ENCODE measurements at regions not wholly inside any gene's neighbourhood (a gene's known extent, or its start where the extent isn't known, plus 50 kb on each side); places are given as distances from the start of the nearest gene placed in this dataset.

- H3K27me3 ChIP-seq (replicated peaks; ENCODE audit: insufficient read depth, low read depth, low read length, poor library complexity) = no peaks in the 10 kb centered on the region
- DNase-seq (ENCODE audit: low spot score) = no peak
- no TSS peak for BruUV-seq (replicated peaks)
- intact Hi-C loops (cut with micrococcal nuclease; ENCODE audit: unreplicated experiment) = no loop called here
- H3K4me1 ChIP-seq (ENCODE audit: insufficient read depth, low read length, poor library complexity, severe bottlenecking) = peaks cover 30% of the 10 kb centered on the region
- ChIA-PET POLR2A (ENCODE audit: low non-redundant PET) (no interaction called here), CTCF (no interaction called here)
- no peaks in the 10 kb centered on the region for H3K36me3 ChIP-seq (ENCODE audit: insufficient read depth, low read length, poor library complexity, severe bottlenecking)
- no peak overlapping the region for H3K4me3 ChIP-seq (ENCODE audit: low read depth, low read length, poor library complexity, severe bottlenecking)
- TF ChIP-seq EZH2 (IDR thresholded peaks at IDR 0.05; ENCODE audit: borderline replicate concordance, low read depth, low read length, poor library complexity, severe bottlenecking) (no peak), CTCF (conservative IDR thresholded peaks at IDR 0.05; ENCODE audit: low read depth, low read length) (no peak)
- H3K9me3 ChIP-seq (ENCODE audit: low read depth, low read length, poor library complexity, severe bottlenecking) = no peaks in the 10 kb centered on the region
- no peak overlapping the region for H3K27ac ChIP-seq (ENCODE audit: low read depth, low read length, poor library complexity, severe bottlenecking)
Observed at GRCh38 chr6:140069576-140069975, 695.1 kb upstream of the CITED2 start.

DNA sequence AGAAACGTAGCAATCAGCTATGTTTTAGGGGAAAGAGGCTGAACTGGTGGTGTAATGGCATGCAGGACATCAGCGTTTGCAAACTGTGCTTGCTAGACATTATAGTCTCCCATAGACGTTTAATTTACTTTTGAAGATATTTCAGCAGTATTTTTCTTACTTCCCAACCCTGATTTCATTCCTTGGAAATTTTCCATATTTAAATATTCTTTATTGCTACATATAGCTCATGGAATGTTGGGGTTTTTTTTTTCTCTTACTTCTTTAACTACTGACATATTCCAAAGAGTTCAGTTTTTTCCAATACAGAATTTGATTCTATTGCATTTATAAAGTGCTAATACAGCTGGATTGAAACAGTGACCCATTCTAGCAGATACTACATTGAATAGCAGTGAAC, 694.4 kb upstream of the CITED2 start:
- H3K9me3 ChIP-seq (ENCODE audit: low read depth, low read length, poor library complexity, severe bottlenecking) = no peaks in the 10 kb centered on the region
- CTCF ChIA-PET = no interaction called here
- peaks cover 30% of the 10 kb centered on the region for H3K4me1 ChIP-seq (ENCODE audit: insufficient read depth, low read length, poor library complexity, severe bottlenecking)
- POLR2A ChIA-PET (ENCODE audit: low non-redundant PET) = no interaction called here
- no peak overlapping the region for H3K27ac ChIP-seq (ENCODE audit: low read depth, low read length, poor library complexity, severe bottlenecking)
- TF ChIP-seq EZH2 (IDR thresholded peaks at IDR 0.05; ENCODE audit: borderline replicate concordance, low read depth, low read length, poor library complexity, severe bottlenecking) (no peak), CTCF (conservative IDR thresholded peaks at IDR 0.05; ENCODE audit: low read depth, low read length) (no peak)
- DNase-seq (ENCODE audit: low spot score) = no peak
- BruUV-seq (replicated peaks) = no TSS peak
- H3K4me3 ChIP-seq (ENCODE audit: low read depth, low read length, poor library complexity, severe bottlenecking) = no peak overlapping the region
- no peaks in the 10 kb centered on the region for H3K36me3 ChIP-seq (ENCODE audit: insufficient read depth, low read length, poor library complexity, severe bottlenecking)
- no peaks in the 10 kb centered on the region for H3K27me3 ChIP-seq (replicated peaks; ENCODE audit: insufficient read depth, low read depth, low read length, poor library complexity)
- intact Hi-C loops (cut with micrococcal nuclease; ENCODE audit: unreplicated experiment) = no loop called here

DNA sequence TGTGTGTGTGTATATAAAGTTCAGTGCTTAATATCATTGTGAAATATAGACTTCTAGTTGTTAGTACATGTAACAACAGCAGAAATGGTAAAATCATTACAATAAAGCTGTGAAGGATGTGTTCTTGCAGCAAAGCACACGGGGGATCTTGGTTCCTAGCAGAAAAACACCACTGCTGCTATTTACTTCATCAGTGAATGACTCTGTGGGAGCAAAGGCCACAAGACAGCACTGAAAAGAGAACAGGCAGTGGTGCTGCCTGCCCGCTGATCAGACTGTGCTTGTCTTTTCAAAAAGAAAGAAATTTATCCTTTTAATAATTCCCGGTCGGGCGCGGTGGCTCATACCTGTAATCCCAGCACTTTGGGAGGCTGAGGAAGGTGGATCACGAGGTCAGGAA, 689.9 kb upstream of the CITED2 start:
- DNase-seq (ENCODE audit: low spot score) = no peak
- Histone ChIP-seq H3K36me3 (ENCODE audit: insufficient read depth, low read length, poor library complexity, severe bottlenecking) (no peaks in the 10 kb centered on the region), H3K4me1 (ENCODE audit: insufficient read depth, low read length, poor library complexity, severe bottlenecking) (peaks cover 22% of the 10 kb centered on the region), H3K9me3 (ENCODE audit: low read depth, low read length, poor library complexity, severe bottlenecking) (no peaks in the 10 kb centered on the region), H3K27me3 (replicated peaks; ENCODE audit: insufficient read depth, low read depth, low read length, poor library complexity) (no peaks in the 10 kb centered on the region), H3K27ac (ENCODE audit: low read depth, low read length, poor library complexity, severe bottlenecking) (no peak overlapping the region), H3K4me3 (ENCODE audit: low read depth, low read length, poor library complexity, severe bottlenecking) (no peak overlapping the region)
- intact Hi-C loops (cut with micrococcal nuclease; ENCODE audit: unreplicated experiment) = no loop called here
- ChIA-PET CTCF (no interaction called here), POLR2A (ENCODE audit: low non-redundant PET) (no interaction called here)
- TF ChIP-seq CTCF (conservative IDR thresholded peaks at IDR 0.05; ENCODE audit: low read depth, low read length) = no peak
- TF ChIP-seq EZH2 (IDR thresholded peaks at IDR 0.05; ENCODE audit: borderline replicate concordance, low read depth, low read length, poor library complexity, severe bottlenecking) = no peak
- no TSS peak for BruUV-seq (replicated peaks)

Data from A673 (cell line).